DMS 273 (cell line): ENCODE measurements at regions not wholly inside any gene's neighbourhood (a gene's known extent, or its start where the extent isn't known, plus 50 kb on each side); places are given as distances from the start of the nearest gene placed in this dataset.
"Not testable (repeated sequence)": the region's sequence is repeated elsewhere in the genome, so short reads cannot be mapped to it uniquely, and the experiment has no call there.

ENCODE experiments used
- DNase-seq: peaks from one replicate; lab custom pipeline; 2025; ENCODE audit not compliant: unreplicated experiment; lab: John Stamatoyannopoulos, UW

GRCh38 chr2:219830353-219830738 is 202.9 kb downstream of the SLC4A3 start:
- no peak for DNase-seq

- DNase-seq, result no peak
These were observed 204.5 kb downstream of the SLC4A3 start for GRCh38 chr2:219831957-219832356.

- no peak for DNase-seq
These were observed 205.5 kb downstream of the SLC4A3 start for GRCh38 chr2:219832904-219833303.

- no peak for DNase-seq
These were observed 208.1 kb downstream of the SLC4A3 start for GRCh38 chr2:219835493-219835892.

- peak; percentile 63 for DNase-seq
These were observed 209.3 kb downstream of the SLC4A3 start for GRCh38 chr2:219836647-219837177.

GRCh38 chr2:219844401-219845091 is 217.1 kb downstream of the SLC4A3 start:
- DNase-seq, result no peak

GRCh38 chr2:219848882-219849281 is 221.5 kb downstream of the SLC4A3 start:
- peak; percentile 5 for DNase-seq

- DNase-seq, result no peak
These were observed 223.7 kb downstream of the SLC4A3 start for GRCh38 chr2:219851169-219851568.

- peak; percentile 49 for DNase-seq
These were observed 224.5 kb downstream of the SLC4A3 start for GRCh38 chr2:219851801-219852481.

GRCh38 chr2:219852626-219853025 is 225.2 kb downstream of the SLC4A3 start:
- peak; percentile 8 for DNase-seq

- DNase-seq, result peak; percentile 8
These were observed 229.2 kb downstream of the SLC4A3 start for GRCh38 chr2:219856602-219857001.

GRCh38 chr2:219857751-219858150 is 230.3 kb downstream of the SLC4A3 start:
- peak; percentile 89 for DNase-seq

- DNase-seq, result no peak
These were observed 233.9 kb downstream of the SLC4A3 start for GRCh38 chr2:219861307-219861706.

GRCh38 chr2:219864154-219864553 is 236.7 kb downstream of the SLC4A3 start:
- DNase-seq, result peak; percentile 10

- no peak for DNase-seq
These were observed 241.2 kb downstream of the SLC4A3 start for GRCh38 chr2:219868635-219869034.

- DNase-seq, result no peak
These were observed 242.6 kb downstream of the SLC4A3 start for GRCh38 chr2:219870041-219870440.

GRCh38 chr2:219871351-219871750 is 243.9 kb downstream of the SLC4A3 start:
- DNase-seq, result no peak

GRCh38 chr2:219875036-219875435 is 247.6 kb downstream of the SLC4A3 start:
- DNase-seq, result no peak

GRCh38 chr2:219875986-219876385 is 248.6 kb downstream of the SLC4A3 start:
- DNase-seq, result not testable (repeated sequence)

GRCh38 chr2:219876931-219877330 is 249.5 kb downstream of the SLC4A3 start:
- DNase-seq, result no peak

GRCh38 chr2:219877728-219878127 is 250.3 kb downstream of the SLC4A3 start:
- no peak for DNase-seq

GRCh38 chr2:219878516-219878915 is 251.1 kb downstream of the SLC4A3 start:
- DNase-seq, result peak; percentile 76
